B cell (primary cell): ENCODE measurements at regions not wholly inside any gene's neighbourhood (a gene's known extent, or its start where the extent isn't known, plus 50 kb on each side); places are given as distances from the start of the nearest gene placed in this dataset.

Source experiments
- ATAC-seq: fragments of 200-7000 bp; cut with Tn5 transposase; one replicate; pipeline ENCODE4 v1.10.0; 2021; ENCODE audit warnings: low read depth, mild to moderate bottlenecking, moderate number of reproducible peaks, moderate library complexity
- CTCF ChIA-PET: fragments of 350-600 bp; sonication (Branson Sonifier 250); formaldehyde crosslinking; loops from one replicate; lab custom pipeline; 2021; ENCODE audit warnings: antibody characterized with exemption, inconsistent platforms; lab: Charles Lee
- POLR2A ChIA-PET: fragments of 350-600 bp; sonication (Branson Sonifier 250); formaldehyde crosslinking; loops from one replicate; lab custom pipeline; 2021; ENCODE audit warnings: antibody characterized with exemption; lab: Charles Lee
- DNase-seq: peaks from one replicate; pipeline ENCODE4 v3.0.0; 2013
- H2AFZ ChIP-seq: 2 replicates; pipeline ENCODE4 v1.6.1; 2012; ENCODE audit warnings: mild to moderate bottlenecking, low read depth, low read length; ENCODE audit not compliant: insufficient read depth, poor library complexity, severe bottlenecking
- H3K27ac ChIP-seq, 2 donors: 1 replicate in 1 of 2; 2 replicates in 1 of 2; pipeline ENCODE4 v1.5.1; 2012 to 2013; ENCODE audit warnings: low read length in 2 of 2, mild to moderate bottlenecking in 2 of 2, moderate library complexity in 1 of 2
- H3K27me3 ChIP-seq, 4 experiments: fragments of 200-600 bp in 1 of 4; sonication (generic) in 1 of 4; replicated peaks in 1 of 4; 1 replicate in 2 of 4; 2 replicates in 2 of 4; pipeline versions ENCODE4 v1.6.1 to v1.7.0; 2013 to 2016; ENCODE audit warnings: low read length in 3 of 4, mild to moderate bottlenecking in 2 of 4, mixed read lengths in 1 of 4, moderate library complexity in 1 of 4; ENCODE audit not compliant: insufficient read depth in 4 of 4, control insufficient read depth in 3 of 4; ENCODE audit errors: control extremely low read depth in 1 of 4
- H3K36me3 ChIP-seq, 2 experiments: replicated peaks in 1 of 2; 1 replicate in 1 of 2; 2 replicates in 1 of 2; pipeline versions ENCODE4 v1.6.1 to v1.7.1; 2013; ENCODE audit warnings: low read length in 1 of 2; ENCODE audit not compliant: insufficient read depth in 2 of 2, control insufficient read depth in 1 of 2; ENCODE audit errors: control extremely low read depth in 1 of 2, extremely low read depth in 1 of 2
- H3K4me1 ChIP-seq, 2 donors: fragments of 200-600 bp in 1 of 2; sonication (generic) in 1 of 2; 1 replicate in 1 of 2; 2 replicates in 1 of 2; pipeline versions ENCODE4 v1.5.1 to v1.6.1; 2013 to 2017; ENCODE audit warnings: low read length in 2 of 2; ENCODE audit not compliant: control insufficient read depth in 2 of 2, insufficient read depth in 2 of 2
- H3K4me2 ChIP-seq: replicated peaks from 2 replicates; pipeline ENCODE3; 2012; ENCODE audit warnings: mild to moderate bottlenecking, low read depth, low read length; ENCODE audit not compliant: poor library complexity, severe bottlenecking
- H3K4me3 ChIP-seq, 5 experiments: fragments of 200-600 bp in 1 of 5; sonication (generic) in 1 of 5; 1 replicate in 3 of 5; 2 replicates in 2 of 5; pipeline versions ENCODE4 v1.5.1 to v1.7.0; 2011 to 2016; ENCODE audit warnings: low read length in 4 of 5, mild to moderate bottlenecking in 4 of 5, low read depth in 2 of 5, control low read depth in 1 of 5, moderate library complexity in 1 of 5; ENCODE audit not compliant: insufficient read depth in 1 of 5; ENCODE audit errors: control extremely low read depth in 1 of 5, extremely low read depth in 1 of 5
- H3K79me2 ChIP-seq: fragments of 200-600 bp; sonication (generic); one replicate; pipeline ENCODE4 v1.6.0; 2016; ENCODE audit warnings: low read length; ENCODE audit not compliant: control insufficient read depth, insufficient read depth
- H3K9ac ChIP-seq: fragments of 200-600 bp; sonication (generic); 2 replicates; pipeline ENCODE4 v1.6.1; 2017; ENCODE audit warnings: mild to moderate bottlenecking, low read length, moderate library complexity
- H3K9me3 ChIP-seq, 3 donors: one replicate each; pipeline versions ENCODE4 v1.6.1 to v1.7.1; 2013; ENCODE audit warnings: low read length in 2 of 3; ENCODE audit not compliant: control insufficient read depth in 2 of 3, insufficient read depth in 1 of 3; ENCODE audit errors: control extremely low read depth in 1 of 3
- H4K20me1 ChIP-seq: 2 replicates; pipeline ENCODE4 v1.6.0; 2012; ENCODE audit warnings: mild to moderate bottlenecking, low read length; ENCODE audit not compliant: insufficient read depth, control insufficient read depth, poor library complexity, severe bottlenecking
- H3K27ac Mint-ChIP-seq: one replicate; pipeline ENCODE4 v1.8.0; 2021; ENCODE audit warnings: mixed read lengths
- H3K27me3 Mint-ChIP-seq: one replicate; pipeline ENCODE4 v1.8.0; 2021; ENCODE audit warnings: mixed read lengths
- H3K4me1 Mint-ChIP-seq: one replicate; pipeline ENCODE4 v1.8.0; 2021; ENCODE audit warnings: mixed read lengths
- H3K4me3 Mint-ChIP-seq: one replicate; pipeline ENCODE4 v1.8.0; 2021; ENCODE audit warnings: mixed read lengths
- H3K9me3 Mint-ChIP-seq: one replicate; pipeline ENCODE4 v1.8.0; 2022; ENCODE audit warnings: mixed read lengths; ENCODE audit not compliant: insufficient read depth
- CTCF ChIP-seq: fragments of 200-600 bp; IDR thresholded peaks from one replicate; pipeline ENCODE4 v1.8.0; 2022; ENCODE audit warnings: antibody characterized with exemption, mild to moderate bottlenecking
- EZH2 ChIP-seq: IDR thresholded peaks from 2 replicates; pipeline ENCODE4 v1.6.1; 2012; ENCODE audit warnings: borderline replicate concordance, low read depth, mild to moderate bottlenecking, moderate library complexity, low read length; ENCODE audit not compliant: insufficient read depth, poor library complexity, severe bottlenecking
- WGBS: methylation state at CpG from one replicate; pipeline ENCODE4 v1.1.5; 2013; ENCODE audit warnings: missing lambda C conversion rate; ENCODE audit not compliant: insufficient coverage; 5-methylcytosine and 5-hydroxymethylcytosine counted together
- intact Hi-C: fragments of 100-400 bp; cut with micrococcal nuclease; formaldehyde crosslinking; loops from one replicate; pipeline ENCODE4 v1.10.0; 2022

GRCh38 chr5:77924081-77924480 is 147.9 kb upstream of the TBCA start:
- Histone ChIP-seq H3K4me3 (no peak overlapping the region), H2AFZ (no peak overlapping the region), H3K9ac (no peak overlapping the region), H3K36me3 (no peaks in the 10 kb centered on the region), H4K20me1 (no peaks in the 10 kb centered on the region), H3K79me2 (no peaks in the 10 kb centered on the region), H3K27ac (no peak overlapping the region), H3K9me3 (peaks cover 0 to 4% (median 0%) of the 10 kb centered on the region in 3 donors), H3K27me3 (peaks cover 0 to 4% (median 1%) of the 10 kb centered on the region in 4 experiments), H3K4me1 (no peaks in the 10 kb centered on the region), H3K4me2 (no peak overlapping the region)
- H3K27me3 Mint-ChIP-seq: peaks cover 24% of the 10 kb centered on the region
- ATAC-seq: no peak
- POLR2A ChIA-PET: no interaction called here
- no peak for DNase-seq
- no peak overlapping the region for H3K27ac Mint-ChIP-seq
- no peaks in the 10 kb centered on the region for H3K4me1 Mint-ChIP-seq
- H3K4me3 Mint-ChIP-seq: no peak overlapping the region
- H3K9me3 Mint-ChIP-seq: no peaks in the 10 kb centered on the region
- intact Hi-C loops: no loop called here
- 81% methylated on average over 2 of the region's 3 CpGs for WGBS
- no peak for TF ChIP-seq CTCF
- no peak for TF ChIP-seq EZH2
- CTCF ChIA-PET: no interaction called here

GRCh38 chr5:77923666-77924065 is 147.5 kb upstream of the TBCA start:
- peaks cover 0 to 4% (median 1%) of the 10 kb centered on the region in 4 experiments for H3K27me3 ChIP-seq
- DNase-seq: no peak
- no peaks in the 10 kb centered on the region for H3K4me1 Mint-ChIP-seq
- H3K79me2 ChIP-seq: no peaks in the 10 kb centered on the region
- peaks cover 19% of the 10 kb centered on the region for H3K27me3 Mint-ChIP-seq
- H3K4me3 ChIP-seq: no peak overlapping the region
- ChIA-PET POLR2A (no interaction called here), CTCF (no interaction called here)
- WGBS: 91% methylated on average over 3 of the region's 4 CpGs
- no peak for TF ChIP-seq EZH2
- no peak for TF ChIP-seq CTCF
- H2AFZ ChIP-seq: no peak overlapping the region
- H4K20me1 ChIP-seq: no peaks in the 10 kb centered on the region
- H3K9me3 ChIP-seq: peaks cover 0 to 4% (median 0%) of the 10 kb centered on the region in 3 donors
- H3K4me1 ChIP-seq: no peaks in the 10 kb centered on the region
- intact Hi-C loops: no loop called here
- H3K9me3 Mint-ChIP-seq: no peaks in the 10 kb centered on the region
- no peak overlapping the region for H3K4me2 ChIP-seq
- H3K9ac ChIP-seq: no peak overlapping the region
- no peaks in the 10 kb centered on the region for H3K36me3 ChIP-seq
- no peak overlapping the region for H3K27ac ChIP-seq
- H3K4me3 Mint-ChIP-seq: no peak overlapping the region
- no peak for ATAC-seq
- no peak overlapping the region for H3K27ac Mint-ChIP-seq
